Osteocyte (in vitro differentiated cells): ENCODE measurements at regions not wholly inside any gene's neighbourhood (a gene's known extent, or its start where the extent isn't known, plus 50 kb on each side); places are given as distances from the start of the nearest gene placed in this dataset.

Source experiments
- DNase-seq: peaks from one replicate; pipeline ENCODE4 v3.0.0; 2021; ENCODE audit warnings: mixed read lengths; ENCODE audit not compliant: unreplicated experiment; ENCODE audit errors: extremely low spot score
- H3K27ac Mint-ChIP-seq: one replicate; pipeline ENCODE4 v1.8.0; 2021; ENCODE audit warnings: mild to moderate bottlenecking, mixed read lengths; ENCODE audit not compliant: unreplicated experiment
- H3K27me3 Mint-ChIP-seq: one replicate; pipeline ENCODE4 v1.8.0; 2021; ENCODE audit warnings: mixed read lengths; ENCODE audit not compliant: unreplicated experiment
- H3K36me3 Mint-ChIP-seq: one replicate; pipeline ENCODE4 v1.8.0; 2021; ENCODE audit warnings: mixed read lengths; ENCODE audit not compliant: unreplicated experiment
- H3K4me1 Mint-ChIP-seq: one replicate; pipeline ENCODE4 v1.8.0; 2021; ENCODE audit warnings: mixed read lengths; ENCODE audit not compliant: unreplicated experiment
- H3K4me3 Mint-ChIP-seq: one replicate; pipeline ENCODE4 v1.8.0; 2021; ENCODE audit warnings: mild to moderate bottlenecking, moderate library complexity, mixed read lengths; ENCODE audit not compliant: unreplicated experiment
- H3K9me3 Mint-ChIP-seq: one replicate; pipeline ENCODE4 v1.8.0; 2021; ENCODE audit warnings: mixed read lengths; ENCODE audit not compliant: unreplicated experiment
- CTCF ChIP-seq: fragments of 200-600 bp; sonication (generic); IDR thresholded peaks from 2 replicates; pipeline ENCODE4 v1.5.0; 2021; ENCODE audit warnings: antibody characterized with exemption, mild to moderate bottlenecking, moderate library complexity

DNA sequence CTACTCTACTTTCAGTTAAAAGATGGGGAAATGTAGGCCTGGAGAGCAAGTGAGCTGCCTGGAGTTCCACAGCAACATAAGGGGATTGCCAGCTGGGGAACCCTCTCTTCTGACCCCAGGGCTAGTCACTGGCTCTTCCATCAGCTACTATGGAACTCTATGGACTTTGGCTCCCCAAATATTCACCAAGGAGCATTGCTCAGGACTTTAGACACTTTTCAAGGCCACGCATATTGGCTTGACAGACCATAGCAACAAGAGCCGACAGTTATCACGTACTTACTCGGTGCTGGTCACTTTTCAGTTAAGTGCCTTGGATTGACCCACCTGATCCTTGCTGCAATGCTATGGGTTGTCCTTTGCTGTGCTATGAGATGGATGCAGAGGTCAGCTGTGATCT lies 360.7 kb upstream of the CHD6 start:
- Mint-ChIP-seq H3K4me1 (no peaks in the 10 kb centered on the region), H3K9me3 (peaks cover 11% of the 10 kb centered on the region), H3K4me3 (no peak overlapping the region), H3K27ac (no peak overlapping the region), H3K27me3 (no peaks in the 10 kb centered on the region), H3K36me3 (no peaks in the 10 kb centered on the region)
- peak; percentile 27 for DNase-seq
- no peak for TF ChIP-seq CTCF

- Mint-ChIP-seq H3K9me3 (peaks cover 13% of the 10 kb centered on the region), H3K4me1 (no peaks in the 10 kb centered on the region), H3K27ac (no peak overlapping the region), H3K4me3 (no peak overlapping the region), H3K27me3 (no peaks in the 10 kb centered on the region), H3K36me3 (no peaks in the 10 kb centered on the region)
- DNase-seq = peak; percentile 51
- no peak for TF ChIP-seq CTCF
Observed at GRCh38 chr20:41978246-41978790, 360.1 kb upstream of the CHD6 start.

- Mint-ChIP-seq H3K36me3 (no peaks in the 10 kb centered on the region), H3K9me3 (peaks cover 22% of the 10 kb centered on the region), H3K4me1 (no peaks in the 10 kb centered on the region), H3K4me3 (no peak overlapping the region), H3K27ac (no peak overlapping the region), H3K27me3 (no peaks in the 10 kb centered on the region)
- no peak for TF ChIP-seq CTCF
- DNase-seq = no peak
Observed at GRCh38 chr20:41969656-41970055, 351.5 kb upstream of the CHD6 start.

GRCh38 chr20:41960166-41960565 lies 342.0 kb upstream of the CHD6 start:
- no peak overlapping the region for H3K4me3 Mint-ChIP-seq
- no peak for DNase-seq
- H3K27ac Mint-ChIP-seq = no peak overlapping the region
- no peak for TF ChIP-seq CTCF
- no peaks in the 10 kb centered on the region for H3K36me3 Mint-ChIP-seq
- peaks cover 10% of the 10 kb centered on the region for H3K9me3 Mint-ChIP-seq
- H3K27me3 Mint-ChIP-seq = no peaks in the 10 kb centered on the region
- no peaks in the 10 kb centered on the region for H3K4me1 Mint-ChIP-seq

DNA sequence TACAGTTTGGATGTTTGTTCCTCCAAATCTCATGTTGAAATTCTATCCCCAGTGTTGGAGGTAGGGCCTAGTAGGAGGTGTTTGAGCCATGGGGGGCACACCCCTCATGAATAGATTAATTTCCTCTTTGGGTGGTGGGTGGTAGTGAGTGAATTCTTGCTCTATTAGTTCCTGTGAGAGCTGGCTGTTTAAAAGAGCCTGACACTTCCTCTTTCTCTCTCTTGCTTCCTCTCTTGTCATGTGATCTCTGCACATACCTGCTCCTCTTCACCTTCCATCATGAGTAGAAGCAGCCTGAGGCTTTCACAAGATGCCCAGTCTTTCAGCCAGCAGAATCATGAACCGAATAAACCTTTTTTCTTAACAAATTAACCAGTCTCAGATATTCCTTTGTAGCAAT lies 340.2 kb upstream of the CHD6 start:
- Mint-ChIP-seq H3K4me3 (no peak overlapping the region), H3K36me3 (no peaks in the 10 kb centered on the region), H3K4me1 (no peaks in the 10 kb centered on the region), H3K9me3 (peaks cover 5% of the 10 kb centered on the region), H3K27ac (no peak overlapping the region), H3K27me3 (no peaks in the 10 kb centered on the region)
- TF ChIP-seq CTCF = no peak
- no peak for DNase-seq
